Activated CD4-positive, alpha-beta memory T cell treated with anti-CD3 and anti-CD28 coated beads for 36 hours (primary cell): ENCODE measurements at regions not wholly inside any gene's neighbourhood (a gene's known extent, or its start where the extent isn't known, plus 50 kb on each side); places are given as distances from the start of the nearest gene placed in this dataset.
A peak's percentile ranks its signal among the peaks of the same experiment; 100 is the strongest.

Experiments
- CTCF ChIA-PET: fragments of 350-600 bp; sonication (Branson Sonifier 250); formaldehyde crosslinking; loops from one replicate; lab custom pipeline; 2021; ENCODE audit warnings: antibody characterized with exemption, inconsistent platforms; lab: Charles Lee
- POLR2A ChIA-PET: fragments of 350-600 bp; sonication (Branson Sonifier 250); formaldehyde crosslinking; loops from one replicate; lab custom pipeline; 2021; ENCODE audit warnings: antibody characterized with exemption; lab: Charles Lee
- DNase-seq: peaks from one replicate; pipeline ENCODE4 v3.0.0-alpha.2; 2020
- H3K27ac Mint-ChIP-seq: one replicate; pipeline ENCODE4 v1.8.0; 2021; ENCODE audit warnings: mixed read lengths
- H3K27me3 Mint-ChIP-seq: one replicate; pipeline ENCODE4 v1.8.0; 2021; ENCODE audit warnings: mixed read lengths
- H3K36me3 Mint-ChIP-seq: one replicate; pipeline ENCODE4 v1.8.0; 2021; ENCODE audit warnings: mixed read lengths
- H3K4me1 Mint-ChIP-seq: one replicate; pipeline ENCODE4 v1.8.0; 2021; ENCODE audit warnings: low read depth, mixed read lengths
- H3K4me3 Mint-ChIP-seq: one replicate; pipeline ENCODE4 v1.8.0; 2021; ENCODE audit warnings: mild to moderate bottlenecking, mixed read lengths
- H3K9me3 Mint-ChIP-seq: one replicate; pipeline ENCODE4 v1.8.0; 2021; ENCODE audit warnings: mixed read lengths
- intact Hi-C: fragments of 100-400 bp; cut with micrococcal nuclease; formaldehyde crosslinking; loops from one replicate; pipeline ENCODE4 v1.15.1; 2023

DNA sequence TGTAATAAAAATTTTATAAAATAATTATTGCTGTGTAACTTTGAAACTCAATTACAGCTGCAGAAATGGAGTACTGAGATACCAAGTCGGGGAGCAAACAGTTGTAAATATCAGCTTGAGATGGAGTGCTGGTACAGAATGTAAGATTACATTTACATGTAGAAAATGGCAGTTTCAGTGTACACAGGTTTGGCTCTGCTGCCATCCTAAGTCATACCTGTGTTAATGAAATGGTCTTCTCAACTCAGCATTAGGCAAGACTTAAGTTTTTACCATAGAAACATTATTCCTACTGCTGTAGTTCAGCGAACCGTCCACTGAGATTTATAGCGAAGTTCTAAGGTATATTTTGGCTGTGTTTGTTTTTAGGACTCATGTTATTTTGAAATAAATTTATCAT, 110.1 kb upstream of the TBL1XR1 start:
- intact Hi-C loops: no loop called here
- Mint-ChIP-seq H3K4me3 (no peak overlapping the region), H3K27me3 (no peaks in the 10 kb centered on the region), H3K36me3 (peaks cover 5% of the 10 kb centered on the region), H3K27ac (no peak overlapping the region), H3K9me3 (peaks cover 12% of the 10 kb centered on the region), H3K4me1 (no peaks in the 10 kb centered on the region)
- DNase-seq: no peak
- ChIA-PET POLR2A (no interaction called here), CTCF (no interaction called here)

DNA sequence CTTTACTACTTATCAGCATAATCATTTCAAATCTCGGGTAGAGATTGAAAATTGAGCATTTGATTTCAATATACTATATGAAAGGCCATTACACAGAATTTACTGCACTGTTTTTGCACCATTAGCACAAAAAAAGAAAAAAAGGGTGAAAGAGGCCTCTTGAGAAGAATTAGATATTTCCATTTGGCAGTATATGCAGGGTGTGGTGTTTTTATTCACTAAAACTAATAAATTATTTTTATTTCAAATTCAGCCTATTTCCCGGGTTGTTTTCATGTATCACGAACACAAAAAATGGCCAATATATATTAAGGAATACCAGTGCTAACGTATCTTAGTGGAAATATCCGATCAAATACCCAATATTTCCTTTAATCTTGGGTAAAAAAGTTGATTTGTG, 110.5 kb upstream of the TBL1XR1 start:
- CTCF ChIA-PET: no interaction called here
- H3K27me3 Mint-ChIP-seq: peaks cover 2% of the 10 kb centered on the region
- no peak overlapping the region for H3K27ac Mint-ChIP-seq
- intact Hi-C loops: no loop called here
- no peak overlapping the region for H3K4me3 Mint-ChIP-seq
- H3K9me3 Mint-ChIP-seq: peaks cover 15% of the 10 kb centered on the region
- no peak for DNase-seq
- peaks cover 7% of the 10 kb centered on the region for H3K36me3 Mint-ChIP-seq
- H3K4me1 Mint-ChIP-seq: peaks cover 2% of the 10 kb centered on the region
- POLR2A ChIA-PET: no interaction called here

DNA sequence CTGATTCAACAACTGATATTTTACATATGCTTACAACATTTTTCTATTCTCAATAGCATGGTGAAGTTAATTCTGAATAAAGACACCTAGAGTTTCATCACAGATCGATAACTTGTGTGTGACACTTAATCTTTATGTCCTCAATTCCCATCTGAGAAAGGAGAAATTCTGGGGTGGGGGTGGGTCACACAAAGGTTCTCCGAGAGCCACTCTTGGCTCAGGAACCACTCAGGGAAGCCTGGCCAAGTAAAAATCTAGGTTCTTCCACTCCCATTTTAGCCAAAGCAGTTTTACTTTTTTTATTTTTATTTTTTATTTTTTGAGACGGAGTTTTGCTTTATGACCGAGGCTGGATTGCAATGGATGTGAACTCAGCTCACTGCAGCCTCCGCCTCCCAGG, 111.0 kb upstream of the TBL1XR1 start:
- ChIA-PET CTCF (no interaction called here), POLR2A (no interaction called here)
- Mint-ChIP-seq H3K9me3 (peaks cover 15% of the 10 kb centered on the region), H3K4me3 (no peak overlapping the region), H3K36me3 (peaks cover 7% of the 10 kb centered on the region), H3K27me3 (peaks cover 2% of the 10 kb centered on the region), H3K27ac (no peak overlapping the region), H3K4me1 (peaks cover 2% of the 10 kb centered on the region)
- DNase-seq: no peak
- intact Hi-C loops: no loop called here

GRCh38 chr3:177308911-177309310, 111.6 kb upstream of the TBL1XR1 start:
- POLR2A ChIA-PET: no interaction called here
- H3K27me3 Mint-ChIP-seq: peaks cover 2% of the 10 kb centered on the region
- CTCF ChIA-PET: no interaction called here
- no peak overlapping the region for H3K27ac Mint-ChIP-seq
- H3K9me3 Mint-ChIP-seq: peaks cover 15% of the 10 kb centered on the region
- no peak for DNase-seq
- intact Hi-C loops: no loop called here
- H3K4me3 Mint-ChIP-seq: no peak overlapping the region
- H3K36me3 Mint-ChIP-seq: peaks cover 7% of the 10 kb centered on the region
- peaks cover 2% of the 10 kb centered on the region for H3K4me1 Mint-ChIP-seq

- POLR2A ChIA-PET: interaction anchor here (0.6 to 0.7 kb wide), 2 partner anchors 124 to 708 kb away, joined by 3 to 4 read pairs; no protein-coding TSS in a partner anchor
- H3K27ac Mint-ChIP-seq: no peak overlapping the region
- CTCF ChIA-PET: no interaction called here
- no peak overlapping the region for H3K4me3 Mint-ChIP-seq
- peaks cover 15% of the 10 kb centered on the region for H3K9me3 Mint-ChIP-seq
- H3K27me3 Mint-ChIP-seq: peaks cover 2% of the 10 kb centered on the region
- intact Hi-C loops: no loop called here
- peaks cover 7% of the 10 kb centered on the region for H3K36me3 Mint-ChIP-seq
- DNase-seq: peak; percentile 16
- peaks cover 13% of the 10 kb centered on the region for H3K4me1 Mint-ChIP-seq
Measured at GRCh38 chr3:177312491-177312890, 115.2 kb upstream of the TBL1XR1 start.

GRCh38 chr3:177314897-177315296, 117.6 kb upstream of the TBL1XR1 start:
- peaks cover 10% of the 10 kb centered on the region for H3K36me3 Mint-ChIP-seq
- no peak overlapping the region for H3K4me3 Mint-ChIP-seq
- ChIA-PET POLR2A (interaction anchor here (0.7 to 1.6 kb wide), 3 partner anchors 23 to 125 kb away, joined by 3 to 4 read pairs (median 4); no protein-coding TSS in a partner anchor), CTCF (interaction anchor here (0.6 to 1.6 kb wide), 4 partner anchors 42 to 168 kb away, joined by 3 to 7 read pairs (median 4); partner anchors contain the start of gene TBL1XR1)
- peak overlapping the region; percentile 18 for H3K27ac Mint-ChIP-seq
- peaks cover 15% of the 10 kb centered on the region for H3K9me3 Mint-ChIP-seq
- intact Hi-C loops: loop anchor here (1.0 to 5.0 kb wide), 6 partner anchors 22 to 116 kb away; no protein-coding TSS in a partner anchor
- peaks cover 2% of the 10 kb centered on the region for H3K27me3 Mint-ChIP-seq
- peaks cover 23% of the 10 kb centered on the region for H3K4me1 Mint-ChIP-seq
- DNase-seq: peak; percentile 13

- peaks cover 7% of the 10 kb centered on the region for H3K36me3 Mint-ChIP-seq
- DNase-seq: no peak
- ChIA-PET CTCF (interaction anchor here (1.2 kb wide), 1 partner anchor 237 kb away, joined by 3 read pairs; no protein-coding TSS in a partner anchor), POLR2A (no interaction called here)
- H3K4me3 Mint-ChIP-seq: no peak overlapping the region
- no peak overlapping the region for H3K27ac Mint-ChIP-seq
- peaks cover 2% of the 10 kb centered on the region for H3K27me3 Mint-ChIP-seq
- peaks cover 5% of the 10 kb centered on the region for H3K9me3 Mint-ChIP-seq
- intact Hi-C loops: loop anchor here (5.0 kb wide), 1 partner anchor 35 kb away; no protein-coding TSS in a partner anchor
- H3K4me1 Mint-ChIP-seq: peaks cover 39% of the 10 kb centered on the region
Measured at GRCh38 chr3:177317247-177317646, 120.0 kb upstream of the TBL1XR1 start.

DNA sequence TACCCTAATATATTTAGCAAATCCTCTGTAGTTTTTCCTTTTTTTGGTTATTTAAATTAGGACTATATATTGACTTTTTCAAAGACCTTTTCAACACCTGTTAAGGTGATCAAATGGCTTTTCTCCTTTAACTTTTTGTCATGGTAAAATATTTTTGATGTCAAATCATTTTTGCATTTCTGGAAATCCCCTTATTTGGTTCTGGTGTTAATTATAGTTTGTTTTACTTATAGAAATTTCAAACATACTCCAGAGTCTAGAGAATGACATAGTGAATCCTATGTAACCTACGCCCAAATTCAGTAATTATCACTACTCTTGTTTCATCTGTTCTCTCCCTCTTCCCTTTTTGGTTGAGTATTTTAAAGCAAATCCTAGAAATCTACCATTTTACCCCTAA, 121.3 kb upstream of the TBL1XR1 start:
- Mint-ChIP-seq H3K4me1 (peaks cover 37% of the 10 kb centered on the region), H3K27ac (no peak overlapping the region), H3K27me3 (no peaks in the 10 kb centered on the region), H3K36me3 (peaks cover 2% of the 10 kb centered on the region), H3K9me3 (peaks cover 3% of the 10 kb centered on the region), H3K4me3 (no peak overlapping the region)
- ChIA-PET CTCF (no interaction called here), POLR2A (no interaction called here)
- intact Hi-C loops: loop anchor here (5.0 kb wide), 1 partner anchor 36 kb away; no protein-coding TSS in a partner anchor
- DNase-seq: no peak

- POLR2A ChIA-PET: no interaction called here
- Mint-ChIP-seq H3K27ac (no peak overlapping the region), H3K36me3 (peaks cover 2% of the 10 kb centered on the region), H3K9me3 (peaks cover 3% of the 10 kb centered on the region), H3K4me1 (peaks cover 28% of the 10 kb centered on the region), H3K4me3 (no peak overlapping the region), H3K27me3 (no peaks in the 10 kb centered on the region)
- no peak for DNase-seq
- CTCF ChIA-PET: no interaction called here
- intact Hi-C loops: no loop called here
Measured at GRCh38 chr3:177320765-177321247, 123.5 kb upstream of the TBL1XR1 start.

- H3K9me3 Mint-ChIP-seq: peaks cover 3% of the 10 kb centered on the region
- ChIA-PET POLR2A (interaction anchor here (0.5 kb wide), 1 partner anchor 15 kb away, joined by 3 read pairs; no protein-coding TSS in a partner anchor), CTCF (no interaction called here)
- DNase-seq: no peak
- peaks cover 28% of the 10 kb centered on the region for H3K4me1 Mint-ChIP-seq
- H3K36me3 Mint-ChIP-seq: peaks cover 2% of the 10 kb centered on the region
- no peak overlapping the region for H3K4me3 Mint-ChIP-seq
- H3K27me3 Mint-ChIP-seq: no peaks in the 10 kb centered on the region
- intact Hi-C loops: no loop called here
- no peak overlapping the region for H3K27ac Mint-ChIP-seq
Measured at GRCh38 chr3:177321819-177322218, 124.5 kb upstream of the TBL1XR1 start.

DNA sequence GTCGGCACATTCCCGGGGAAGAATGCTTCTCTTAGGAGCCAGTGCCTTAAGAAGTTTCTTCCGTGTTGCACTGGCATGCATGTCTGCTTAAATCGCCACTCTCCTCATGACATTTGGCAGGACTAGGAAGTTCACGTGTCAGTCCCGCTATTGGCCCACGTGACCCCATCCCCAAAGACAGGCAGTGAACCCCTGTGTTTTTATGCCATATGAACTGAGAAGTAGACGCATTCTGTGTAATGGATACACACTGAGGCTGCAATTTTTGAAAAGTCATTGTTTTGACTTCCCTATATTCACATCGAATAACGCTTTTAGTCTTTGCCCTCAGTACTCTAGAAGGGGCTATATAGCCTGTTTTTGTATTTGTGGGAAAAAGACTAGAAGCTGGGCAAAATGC, 125.6 kb upstream of the TBL1XR1 start:
- intact Hi-C loops: no loop called here

GRCh38 chr3:177329854-177330253, 132.6 kb upstream of the TBL1XR1 start:
- Mint-ChIP-seq H3K27me3 (peaks cover 2% of the 10 kb centered on the region), H3K4me1 (no peaks in the 10 kb centered on the region), H3K9me3 (no peaks in the 10 kb centered on the region), H3K4me3 (no peak overlapping the region), H3K27ac (no peak overlapping the region), H3K36me3 (no peaks in the 10 kb centered on the region)
- DNase-seq: no peak
- ChIA-PET CTCF (no interaction called here), POLR2A (no interaction called here)
- intact Hi-C loops: no loop called here

More for the DNA sequence above, 125.6 kb upstream of the TBL1XR1 start:
- Mint-ChIP-seq H3K27ac (no peak overlapping the region), H3K36me3 (no peaks in the 10 kb centered on the region), H3K27me3 (no peaks in the 10 kb centered on the region), H3K4me3 (no peak overlapping the region), H3K4me1 (peaks cover 22% of the 10 kb centered on the region), H3K9me3 (peaks cover 3% of the 10 kb centered on the region)
- CTCF ChIA-PET: no interaction called here
- POLR2A ChIA-PET: no interaction called here
- DNase-seq: no peak

- Mint-ChIP-seq H3K4me3 (no peak overlapping the region), H3K9me3 (no peaks in the 10 kb centered on the region), H3K27me3 (peaks cover 2% of the 10 kb centered on the region), H3K36me3 (no peaks in the 10 kb centered on the region), H3K27ac (no peak overlapping the region), H3K4me1 (no peaks in the 10 kb centered on the region)
- POLR2A ChIA-PET: no interaction called here
- intact Hi-C loops: no loop called here
- CTCF ChIA-PET: no interaction called here
- DNase-seq: no peak
Measured at GRCh38 chr3:177330779-177331178, 133.5 kb upstream of the TBL1XR1 start.
